Choroid plexus epithelial cell (primary cell): ENCODE measurements at regions not wholly inside any gene's neighbourhood (a gene's known extent, or its start where the extent isn't known, plus 50 kb on each side); places are given as distances from the start of the nearest gene placed in this dataset.
"Not testable (repeated sequence)": the region's sequence is repeated elsewhere in the genome, so short reads cannot be mapped to it uniquely, and the experiment has no call there.

ENCODE experiments used
- DNase-seq: peaks from one replicate; pipeline ENCODE4 v3.0.0-alpha.2; 2010; ENCODE audit warnings: low read depth
- H3K4me3 ChIP-seq: 2 replicates; pipeline ENCODE4 v1.5.1; 2011; ENCODE audit warnings: low read depth, mild to moderate bottlenecking, control low read depth, low read length, moderate library complexity
- TF ChIP-seq, protein P1 (sequence below): conservative IDR thresholded peaks from 2 replicates; pipeline ENCODE4 v1.5.1; 2011; ENCODE audit warnings: low read depth, mild to moderate bottlenecking, control low read depth, inconsistent platforms, low read length, moderate library complexity

GRCh38 chr10:118963341-118963740, 66.2 kb upstream of the NANOS1 start:
- no peak overlapping the region for H3K4me3 ChIP-seq
- no peak for DNase-seq
- TF ChIP-seq, protein P1, sequence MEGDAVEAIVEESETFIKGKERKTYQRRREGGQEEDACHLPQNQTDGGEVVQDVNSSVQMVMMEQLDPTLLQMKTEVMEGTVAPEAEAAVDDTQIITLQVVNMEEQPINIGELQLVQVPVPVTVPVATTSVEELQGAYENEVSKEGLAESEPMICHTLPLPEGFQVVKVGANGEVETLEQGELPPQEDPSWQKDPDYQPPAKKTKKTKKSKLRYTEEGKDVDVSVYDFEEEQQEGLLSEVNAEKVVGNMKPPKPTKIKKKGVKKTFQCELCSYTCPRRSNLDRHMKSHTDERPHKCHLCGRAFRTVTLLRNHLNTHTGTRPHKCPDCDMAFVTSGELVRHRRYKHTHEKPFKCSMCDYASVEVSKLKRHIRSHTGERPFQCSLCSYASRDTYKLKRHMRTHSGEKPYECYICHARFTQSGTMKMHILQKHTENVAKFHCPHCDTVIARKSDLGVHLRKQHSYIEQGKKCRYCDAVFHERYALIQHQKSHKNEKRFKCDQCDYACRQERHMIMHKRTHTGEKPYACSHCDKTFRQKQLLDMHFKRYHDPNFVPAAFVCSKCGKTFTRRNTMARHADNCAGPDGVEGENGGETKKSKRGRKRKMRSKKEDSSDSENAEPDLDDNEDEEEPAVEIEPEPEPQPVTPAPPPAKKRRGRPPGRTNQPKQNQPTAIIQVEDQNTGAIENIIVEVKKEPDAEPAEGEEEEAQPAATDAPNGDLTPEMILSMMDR: no peak

- no peak for DNase-seq
- H3K4me3 ChIP-seq: no peak overlapping the region
- TF ChIP-seq, protein P1: no peak
Measured at GRCh38 chr10:118963933-118964332, 65.6 kb upstream of the NANOS1 start.

GRCh38 chr10:118964476-118964875, 65.0 kb upstream of the NANOS1 start:
- DNase-seq, H3K4me3 ChIP-seq: not testable (repeated sequence)

DNA sequence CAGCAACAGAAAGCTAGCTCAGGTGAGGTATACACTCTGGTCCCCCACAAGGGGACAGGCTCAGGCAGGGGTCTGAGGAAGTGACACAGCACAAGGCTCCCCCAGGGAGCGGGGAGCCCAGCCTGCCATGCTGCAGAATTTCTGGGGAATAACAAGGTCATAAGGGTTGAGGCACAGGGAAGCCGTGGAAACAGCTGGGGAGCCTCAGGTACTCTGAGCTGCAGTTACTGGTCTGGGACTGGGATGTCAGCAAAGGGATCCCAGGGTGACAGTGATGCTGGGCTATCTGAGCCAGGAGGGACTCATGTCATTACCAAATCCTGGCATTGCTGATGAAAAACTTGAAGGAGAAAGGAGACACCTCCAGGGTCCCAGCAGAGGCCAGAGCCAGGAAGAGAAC, 64.4 kb upstream of the NANOS1 start:
- TF ChIP-seq, protein P1: no peak
- DNase-seq: no peak

DNA sequence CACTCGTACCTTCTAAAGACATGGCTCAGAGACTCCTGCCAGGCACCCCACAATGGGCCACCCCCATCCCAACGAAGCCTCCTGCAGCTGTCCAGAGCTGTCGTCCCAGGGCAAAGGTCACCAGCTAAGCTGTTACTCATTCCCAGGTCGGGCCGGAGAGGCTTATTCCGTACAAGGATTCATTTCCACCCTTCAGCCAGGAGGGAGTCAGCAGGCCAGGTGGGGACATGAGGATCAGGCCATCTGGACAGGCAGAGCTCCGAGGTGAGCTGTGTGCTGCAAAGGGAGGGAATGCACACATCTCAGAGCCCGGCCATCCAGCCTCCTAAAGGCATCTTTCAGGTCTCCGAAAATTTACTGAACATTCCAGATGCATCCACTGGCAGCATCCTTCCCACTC, 63.9 kb upstream of the NANOS1 start:
- no peak for DNase-seq
- H3K4me3 ChIP-seq: no peak overlapping the region
- TF ChIP-seq, protein P1: no peak

More for the DNA sequence above, 64.4 kb upstream of the NANOS1 start:
- no peak overlapping the region for H3K4me3 ChIP-seq

DNA sequence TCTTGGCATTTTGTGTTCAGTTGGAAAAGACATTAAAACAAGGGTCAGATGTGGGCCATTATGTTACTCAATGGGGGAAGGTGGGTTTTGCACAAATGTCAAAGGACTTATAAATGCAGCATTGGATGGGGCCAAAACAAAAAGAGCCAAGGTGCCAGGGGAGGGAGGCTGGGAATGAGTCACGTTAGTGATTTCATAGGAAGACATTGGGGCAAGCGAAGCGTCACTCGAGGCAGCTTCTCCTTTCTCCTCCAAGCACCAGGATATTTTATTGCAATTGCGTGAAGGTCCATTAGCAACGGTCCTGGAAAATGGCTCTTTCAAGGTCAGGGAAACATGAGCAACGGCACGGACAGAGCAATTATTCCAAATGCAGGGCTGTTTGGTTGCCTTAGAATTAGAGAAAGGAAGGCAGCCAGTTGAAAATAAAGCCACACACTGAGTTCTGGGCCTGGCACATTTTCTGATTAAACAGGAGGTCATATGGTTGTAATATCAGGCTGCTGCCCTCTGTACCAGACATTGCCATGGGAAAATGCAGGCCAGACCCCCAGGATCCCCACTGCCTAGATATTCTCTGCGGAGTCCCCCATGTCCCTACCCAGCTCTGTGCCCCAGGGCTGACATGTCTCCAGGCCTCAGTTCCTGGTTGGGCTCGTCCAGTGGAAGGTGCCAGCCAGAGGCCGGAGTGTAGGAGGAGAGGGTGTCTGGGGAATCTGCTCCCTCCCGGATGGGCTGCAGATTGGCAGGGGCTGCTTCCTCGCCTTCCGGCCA, 63.3 kb upstream of the NANOS1 start:
- DNase-seq: no peak
- no peak overlapping the region for H3K4me3 ChIP-seq
- TF ChIP-seq, protein P1: no peak

DNA sequence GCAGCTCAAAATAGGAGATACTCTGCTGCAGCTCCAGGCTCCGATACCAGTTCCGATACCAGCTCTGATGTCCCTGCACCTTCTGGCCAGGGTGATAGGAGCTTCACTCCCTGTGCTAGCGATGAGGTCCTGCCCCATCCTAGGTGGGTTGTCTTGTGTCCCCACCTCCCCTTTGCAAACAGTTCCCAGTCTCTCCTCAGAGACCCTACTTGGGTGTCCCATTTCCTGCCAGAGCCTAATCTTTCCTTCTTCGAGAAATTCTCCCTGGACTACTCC, 62.7 kb upstream of the NANOS1 start:
- no peak for DNase-seq
- TF ChIP-seq, protein P1: no peak

More for the DNA sequence above, 62.7 kb upstream of the NANOS1 start:
- no peak overlapping the region for H3K4me3 ChIP-seq
